ENCODE measurements at regions not wholly inside any gene's neighbourhood (a gene's known extent, or its start where the extent isn't known, plus 50 kb on each side); places are given as distances from the start of the nearest gene placed in this dataset.
"Not testable (repeated sequence)": the region's sequence is repeated elsewhere in the genome, so short reads cannot be mapped to it uniquely, and the experiment has no call there.

DNA sequence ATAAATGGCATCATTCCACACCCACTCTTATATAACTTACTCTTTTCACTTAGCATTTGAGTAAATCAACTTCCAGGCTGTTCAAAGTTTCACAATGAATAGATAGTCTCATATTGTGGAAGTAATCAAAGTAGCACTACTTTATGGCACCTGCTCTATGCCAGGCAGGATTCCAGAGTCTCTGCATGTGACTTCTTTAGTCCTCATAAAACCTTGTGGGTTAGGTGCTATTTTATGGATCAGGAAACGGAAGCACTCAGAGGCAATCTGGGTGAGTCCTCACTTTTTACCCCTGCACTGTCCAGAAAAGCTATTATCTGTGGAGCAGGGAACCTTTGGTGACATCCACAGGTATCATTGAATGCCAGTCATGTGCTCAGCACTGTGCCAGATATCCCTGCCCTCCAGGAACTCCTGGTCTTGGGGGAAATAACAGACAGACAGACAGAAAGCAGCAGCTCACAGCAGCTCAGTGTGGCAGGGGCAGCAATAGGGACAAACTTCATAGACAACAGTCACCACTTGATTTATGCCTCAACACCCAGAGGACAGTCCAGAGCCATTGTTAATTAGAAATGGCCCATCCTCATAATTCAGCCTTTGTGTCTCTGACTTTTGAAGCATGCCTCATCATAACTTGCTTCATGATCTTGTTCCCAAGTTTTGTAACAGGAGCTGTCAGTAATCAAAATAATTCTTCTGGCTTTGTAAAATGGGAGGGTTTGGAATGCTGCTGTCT, 160.6 kb downstream of the SEC23IP start:
- TF ChIP-seq EZH2phosphoT487 (IDR thresholded peaks at IDR 0.05; ENCODE audit: borderline replicate concordance, low read depth, low read length) = no peak
- Histone ChIP-seq H3K36me3 (ENCODE audit: insufficient read depth, low read length) (no peaks in the 10 kb centered on the region), H4K20me1 (ENCODE audit: insufficient read depth, low read length) (no peaks in the 10 kb centered on the region), H3K27ac (ENCODE audit: low read depth, low read length, poor library complexity, severe bottlenecking) (no peak overlapping the region), H3K9me2 (ENCODE audit: insufficient read depth, low read length) (no peaks in the 10 kb centered on the region), H3K79me2 (ENCODE audit: insufficient read depth, low read depth, low read length) (no peaks in the 10 kb centered on the region), H3K9me3 (ENCODE audit: low read length) (no peaks in the 10 kb centered on the region), H3K4me1 (ENCODE audit: insufficient read depth, low read length, poor library complexity, severe bottlenecking) (peaks cover 9% of the 10 kb centered on the region), H2AFZ (ENCODE audit: low read length) (no peak overlapping the region), H3K4me2 (ENCODE audit: low read length) (no peak overlapping the region), H3K4me3 (ENCODE audit: low read depth, low read length, poor library complexity, severe bottlenecking) (no peak overlapping the region)
- no peak for DNase-seq (ENCODE audit: low spot score)
- intact Hi-C loops (cut with micrococcal nuclease; ENCODE audit: unreplicated experiment) = no loop called here
- ChIA-PET CTCF (ENCODE audit: unreplicated experiment) (no interaction called here), POLR2A (interaction anchor here (0.5 to 1.0 kb wide), 3 partner anchors 23 to 42 kb away, joined by 3 to 4 read pairs (median 4); no protein-coding TSS in a partner anchor)
- BruUV-seq (replicated peaks) = no TSS peak

DNA sequence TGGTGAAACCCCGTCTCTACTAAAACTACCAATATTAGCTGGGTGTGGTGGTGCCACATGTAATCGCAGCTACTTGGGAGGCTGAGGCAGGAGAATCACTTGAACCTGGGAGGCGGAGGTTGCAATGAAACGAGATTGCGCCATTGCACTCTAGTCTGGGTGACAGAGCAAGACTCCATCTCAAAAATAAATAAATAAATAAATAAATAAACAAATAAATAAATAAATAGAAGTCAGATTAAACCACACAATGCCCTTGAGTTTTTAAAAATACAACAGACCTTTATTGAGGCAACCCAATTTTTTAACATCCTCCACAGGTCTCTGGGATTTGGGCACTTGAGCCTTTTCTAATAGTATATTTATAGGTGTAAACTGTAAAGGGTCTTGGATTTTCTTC, 167.3 kb downstream of the SEC23IP start:
- H3K79me2 ChIP-seq (ENCODE audit: insufficient read depth, low read depth, low read length); H3K4me3 ChIP-seq (ENCODE audit: low read depth, low read length, poor library complexity, severe bottlenecking); intact Hi-C loops (cut with micrococcal nuclease; ENCODE audit: unreplicated experiment); H3K9me3 ChIP-seq (ENCODE audit: low read length); H3K4me1 ChIP-seq (ENCODE audit: insufficient read depth, low read length, poor library complexity, severe bottlenecking); H3K9me2 ChIP-seq (ENCODE audit: insufficient read depth, low read length); DNase-seq (ENCODE audit: low spot score); H3K4me2 ChIP-seq (ENCODE audit: low read length); H3K36me3 ChIP-seq (ENCODE audit: insufficient read depth, low read length); H4K20me1 ChIP-seq (ENCODE audit: insufficient read depth, low read length); H3K27ac ChIP-seq (ENCODE audit: low read depth, low read length, poor library complexity, severe bottlenecking); H2AFZ ChIP-seq (ENCODE audit: low read length); BruUV-seq (replicated peaks); POLR2A ChIA-PET; CTCF ChIA-PET (ENCODE audit: unreplicated experiment): not testable (repeated sequence)

DNA sequence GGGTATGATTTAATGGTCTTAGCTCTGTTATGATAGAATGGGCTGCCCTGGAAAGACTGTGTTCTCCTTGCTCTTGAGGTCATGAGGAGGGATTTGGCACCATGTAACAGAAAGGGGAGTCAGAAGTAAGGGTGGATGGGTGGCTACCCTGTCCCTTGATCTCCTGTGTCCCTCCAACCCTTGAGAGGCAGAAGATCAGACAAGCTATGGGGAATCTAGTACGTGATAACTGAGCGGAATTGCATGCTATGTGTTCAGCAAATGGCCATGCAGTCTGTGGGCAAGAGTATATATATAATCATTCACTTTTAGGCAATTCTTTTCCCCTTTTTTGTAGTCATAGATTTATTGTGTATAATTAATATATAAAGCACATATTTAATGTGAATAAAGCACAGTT, 174.9 kb downstream of the SEC23IP start:
- ChIA-PET POLR2A (interaction anchor here (0.8 kb wide), 1 partner anchor 1556 kb away, joined by 8 read pairs; no protein-coding TSS in a partner anchor), CTCF (ENCODE audit: unreplicated experiment) (no interaction called here)
- no peak overlapping the region for H3K27ac ChIP-seq (ENCODE audit: low read depth, low read length, poor library complexity, severe bottlenecking)
- H3K79me2 ChIP-seq (ENCODE audit: insufficient read depth, low read depth, low read length) = no peaks in the 10 kb centered on the region
- no peaks in the 10 kb centered on the region for H3K4me1 ChIP-seq (ENCODE audit: insufficient read depth, low read length, poor library complexity, severe bottlenecking)
- no peak overlapping the region for H3K4me3 ChIP-seq (ENCODE audit: low read depth, low read length, poor library complexity, severe bottlenecking)
- H3K36me3 ChIP-seq (ENCODE audit: insufficient read depth, low read length) = no peaks in the 10 kb centered on the region
- H4K20me1 ChIP-seq (ENCODE audit: insufficient read depth, low read length) = no peaks in the 10 kb centered on the region
- intact Hi-C loops (cut with micrococcal nuclease; ENCODE audit: unreplicated experiment) = no loop called here
- no peak overlapping the region for H3K4me2 ChIP-seq (ENCODE audit: low read length)
- no TSS peak for BruUV-seq (replicated peaks)
- H3K9me2 ChIP-seq (ENCODE audit: insufficient read depth, low read length) = no peaks in the 10 kb centered on the region
- H2AFZ ChIP-seq (ENCODE audit: low read length) = no peak overlapping the region
- no peak for TF ChIP-seq EZH2phosphoT487 (IDR thresholded peaks at IDR 0.05; ENCODE audit: borderline replicate concordance, low read depth, low read length)
- TF ChIP-seq, protein P1, sequence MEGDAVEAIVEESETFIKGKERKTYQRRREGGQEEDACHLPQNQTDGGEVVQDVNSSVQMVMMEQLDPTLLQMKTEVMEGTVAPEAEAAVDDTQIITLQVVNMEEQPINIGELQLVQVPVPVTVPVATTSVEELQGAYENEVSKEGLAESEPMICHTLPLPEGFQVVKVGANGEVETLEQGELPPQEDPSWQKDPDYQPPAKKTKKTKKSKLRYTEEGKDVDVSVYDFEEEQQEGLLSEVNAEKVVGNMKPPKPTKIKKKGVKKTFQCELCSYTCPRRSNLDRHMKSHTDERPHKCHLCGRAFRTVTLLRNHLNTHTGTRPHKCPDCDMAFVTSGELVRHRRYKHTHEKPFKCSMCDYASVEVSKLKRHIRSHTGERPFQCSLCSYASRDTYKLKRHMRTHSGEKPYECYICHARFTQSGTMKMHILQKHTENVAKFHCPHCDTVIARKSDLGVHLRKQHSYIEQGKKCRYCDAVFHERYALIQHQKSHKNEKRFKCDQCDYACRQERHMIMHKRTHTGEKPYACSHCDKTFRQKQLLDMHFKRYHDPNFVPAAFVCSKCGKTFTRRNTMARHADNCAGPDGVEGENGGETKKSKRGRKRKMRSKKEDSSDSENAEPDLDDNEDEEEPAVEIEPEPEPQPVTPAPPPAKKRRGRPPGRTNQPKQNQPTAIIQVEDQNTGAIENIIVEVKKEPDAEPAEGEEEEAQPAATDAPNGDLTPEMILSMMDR (conservative IDR thresholded peaks at IDR 0.05; ENCODE audit: low read length) = no peak
- H3K9me3 ChIP-seq (ENCODE audit: low read length) = no peaks in the 10 kb centered on the region
- no peak for DNase-seq (ENCODE audit: low spot score)
